CD4-positive, alpha-beta T cell treated with Interleukin-15 for 4 hours (primary cell): ENCODE measurements at regions not wholly inside any gene's neighbourhood (a gene's known extent, or its start where the extent isn't known, plus 50 kb on each side); places are given as distances from the start of the nearest gene placed in this dataset.

ENCODE experiments used
- DNase-seq: peaks from one replicate; pipeline ENCODE4 v3.0.0-alpha.2; 2020; ENCODE audit warnings: low spot score

- no peak for DNase-seq
Observed at GRCh38 chr22:27350306-27350705, 451.2 kb downstream of the MN1 start.

GRCh38 chr22:27352426-27352825, 449.1 kb downstream of the MN1 start:
- no peak for DNase-seq

GRCh38 chr22:27358096-27358870, 443.3 kb downstream of the MN1 start:
- no peak for DNase-seq

- DNase-seq: no peak
Observed at GRCh38 chr22:27370269-27370668, 431.3 kb downstream of the MN1 start.

- DNase-seq: no peak
Observed at GRCh38 chr22:27370987-27371386, 430.6 kb downstream of the MN1 start.

- DNase-seq: no peak
Observed at GRCh38 chr22:27372364-27372763, 429.2 kb downstream of the MN1 start.

- no peak for DNase-seq
Observed at GRCh38 chr22:27372969-27373670, 428.4 kb downstream of the MN1 start.

GRCh38 chr22:27377501-27378295, 423.9 kb downstream of the MN1 start:
- DNase-seq: no peak

- no peak for DNase-seq
Observed at GRCh38 chr22:27378311-27378800, 423.2 kb downstream of the MN1 start.

GRCh38 chr22:27378995-27379394, 422.6 kb downstream of the MN1 start:
- DNase-seq: no peak

- no peak for DNase-seq
Observed at GRCh38 chr22:27380855-27381254, 420.7 kb downstream of the MN1 start.

GRCh38 chr22:27381552-27381951, 420.0 kb downstream of the MN1 start:
- no peak for DNase-seq

GRCh38 chr22:27381960-27382742, 419.4 kb downstream of the MN1 start:
- no peak for DNase-seq

GRCh38 chr22:27382947-27383346, 418.6 kb downstream of the MN1 start:
- no peak for DNase-seq

- DNase-seq: no peak
Observed at GRCh38 chr22:27383896-27384295, 417.7 kb downstream of the MN1 start.

GRCh38 chr22:27385261-27385998, 416.1 kb downstream of the MN1 start:
- DNase-seq: no peak

- no peak for DNase-seq
Observed at GRCh38 chr22:27386186-27386585, 415.4 kb downstream of the MN1 start.

- DNase-seq: no peak
Observed at GRCh38 chr22:27387561-27387960, 414.0 kb downstream of the MN1 start.

GRCh38 chr22:27388090-27388600, 413.4 kb downstream of the MN1 start:
- no peak for DNase-seq

- DNase-seq: no peak
Observed at GRCh38 chr22:27389727-27390075, 411.9 kb downstream of the MN1 start.
